ENCODE measurements at regions not wholly inside any gene's neighbourhood (a gene's known extent, or its start where the extent isn't known, plus 50 kb on each side); places are given as distances from the start of the nearest gene placed in this dataset.
"Not testable (repeated sequence)": the region's sequence is repeated elsewhere in the genome, so short reads cannot be mapped to it uniquely, and the experiment has no call there.

DNA sequence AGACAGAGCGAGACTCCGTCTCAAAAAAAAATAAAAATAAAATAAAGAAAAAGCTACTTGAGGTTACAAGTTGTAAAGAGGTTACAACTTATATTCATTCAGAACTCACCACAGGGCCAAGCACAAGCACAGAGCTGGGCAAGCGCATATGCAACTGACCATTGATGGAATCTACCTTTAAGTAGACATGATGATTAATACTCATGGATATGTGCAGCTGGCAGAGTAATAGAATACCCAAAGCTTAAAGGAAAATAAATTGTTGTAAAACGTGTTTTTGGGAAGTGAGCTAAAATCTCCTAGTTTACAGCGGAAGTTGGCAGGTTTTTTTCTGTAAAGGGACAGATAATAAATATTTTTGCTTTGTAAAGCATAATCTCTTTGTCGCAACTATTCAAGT lies 111.6 kb downstream of the TMEM168 start:
- DNase-seq = no peak

- DNase-seq = not testable (repeated sequence)
Observed at GRCh38 chr7:112689466-112690177, 100.6 kb downstream of the TMEM168 start.

DNA sequence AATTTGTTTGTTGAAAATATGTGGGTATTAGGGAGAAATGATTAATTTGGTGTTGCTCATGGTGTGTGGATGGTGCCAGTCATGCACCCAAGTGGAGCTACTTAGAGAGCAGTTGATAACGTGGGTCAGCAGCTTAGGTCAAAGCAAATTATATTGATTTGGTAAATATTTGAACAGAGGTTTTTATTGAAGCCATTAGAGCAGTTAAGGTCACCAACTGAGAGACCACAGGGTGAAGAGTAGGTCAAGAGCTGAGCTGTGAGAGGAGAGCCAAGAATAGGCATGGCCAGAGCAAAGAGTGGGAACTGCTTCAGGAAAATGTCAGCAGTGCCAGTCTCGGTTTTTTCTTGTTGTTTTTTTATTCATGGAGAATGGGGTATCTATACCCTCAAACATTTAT lies 97.9 kb downstream of the TMEM168 start:
- no peak for DNase-seq

DNA sequence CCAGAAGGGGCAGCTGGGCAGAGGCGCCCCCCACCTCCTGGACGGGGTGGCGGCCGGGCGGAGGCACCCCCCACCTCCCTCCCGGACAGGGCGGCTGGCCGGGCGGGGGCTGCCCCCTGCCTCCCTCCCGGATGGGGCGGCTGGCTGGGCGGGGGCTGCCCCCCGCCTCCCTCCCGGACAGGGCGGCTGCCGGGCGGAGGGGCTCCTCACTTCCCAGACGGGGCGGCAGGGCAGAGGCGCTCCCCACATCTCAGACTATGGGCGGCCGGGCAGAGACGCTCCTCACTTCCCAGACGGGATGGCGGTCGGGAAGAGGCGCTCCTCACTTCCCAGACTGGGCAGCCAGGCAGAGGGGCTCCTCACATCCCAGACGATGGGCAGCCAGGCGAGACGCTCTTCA lies 93.0 kb downstream of the TMEM168 start:
- not testable (repeated sequence) for DNase-seq

DNA sequence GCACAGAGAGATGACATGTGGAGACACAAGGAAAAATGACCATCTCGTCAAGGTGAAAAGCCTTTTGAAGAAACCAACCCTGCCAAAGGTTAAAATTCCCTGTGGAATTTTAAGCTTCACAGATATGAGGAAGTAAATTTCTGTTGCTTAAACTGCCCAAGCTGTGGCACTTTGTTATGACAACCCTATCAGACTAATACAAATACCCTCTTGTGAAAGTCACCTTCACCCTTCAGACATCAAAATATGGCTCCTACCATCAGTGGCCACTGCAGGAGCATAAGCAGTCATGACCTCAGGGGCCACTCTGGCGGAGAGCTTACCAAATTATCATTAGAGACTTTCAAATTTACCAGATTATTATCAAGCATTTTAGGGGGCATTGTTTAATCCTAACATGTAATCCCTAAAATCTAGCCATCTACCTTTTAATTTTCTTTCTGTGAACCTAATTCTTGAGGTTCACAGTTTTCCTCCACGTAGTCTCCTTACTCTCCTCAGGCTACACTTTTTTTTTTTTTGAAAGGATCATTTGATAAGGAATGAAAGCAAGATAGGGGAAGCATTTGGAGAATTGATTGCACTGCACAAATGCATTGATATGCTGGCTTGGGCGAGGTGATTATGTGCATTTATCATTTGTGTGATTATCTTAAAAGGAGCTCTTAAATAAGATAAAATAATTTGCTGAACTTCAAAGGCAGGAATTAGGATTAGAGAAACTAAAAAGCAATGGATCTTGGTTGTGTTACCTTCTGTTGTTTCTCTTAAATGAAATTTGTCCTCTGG lies 90.3 kb downstream of the TMEM168 start:
- DNase-seq = no peak

DNA sequence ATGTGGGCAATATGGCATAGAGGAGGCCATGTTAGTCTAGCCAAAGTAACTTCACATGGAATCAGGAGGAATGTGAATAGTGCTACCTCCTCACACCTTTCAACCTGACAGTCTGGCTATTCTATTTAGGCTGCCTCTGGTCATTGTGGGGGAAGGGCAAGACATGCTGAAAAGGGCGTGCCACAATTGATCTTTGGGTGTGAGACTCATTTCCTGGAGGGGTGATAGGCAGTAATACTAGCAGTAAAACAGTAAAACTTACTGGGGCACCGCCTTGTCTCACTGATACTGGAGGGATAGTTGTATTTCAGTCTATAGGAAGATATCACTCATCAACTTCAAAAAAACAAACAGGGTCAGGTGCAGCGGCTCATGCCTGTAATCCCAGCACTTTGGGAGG lies 88.7 kb downstream of the TMEM168 start:
- DNase-seq = no peak

DNA sequence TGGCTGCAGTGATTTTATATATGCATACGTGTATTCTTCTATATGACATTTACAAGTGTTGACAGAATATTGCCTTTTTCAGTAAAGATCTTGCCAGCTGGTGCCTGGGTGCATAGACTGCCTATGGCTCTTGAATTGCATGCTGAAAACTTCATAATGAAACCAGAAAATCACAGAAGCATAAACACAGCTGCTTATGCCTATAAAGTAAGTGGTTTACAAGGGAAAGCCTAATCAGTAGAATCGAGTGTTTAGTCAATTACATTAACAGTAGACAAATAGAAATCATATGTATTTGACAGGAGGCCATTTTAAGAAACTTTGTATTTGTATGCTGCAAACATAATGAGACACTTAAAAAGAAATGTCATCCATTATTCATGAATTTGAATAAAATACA lies 82.5 kb downstream of the TMEM168 start:
- DNase-seq = no peak

DNA sequence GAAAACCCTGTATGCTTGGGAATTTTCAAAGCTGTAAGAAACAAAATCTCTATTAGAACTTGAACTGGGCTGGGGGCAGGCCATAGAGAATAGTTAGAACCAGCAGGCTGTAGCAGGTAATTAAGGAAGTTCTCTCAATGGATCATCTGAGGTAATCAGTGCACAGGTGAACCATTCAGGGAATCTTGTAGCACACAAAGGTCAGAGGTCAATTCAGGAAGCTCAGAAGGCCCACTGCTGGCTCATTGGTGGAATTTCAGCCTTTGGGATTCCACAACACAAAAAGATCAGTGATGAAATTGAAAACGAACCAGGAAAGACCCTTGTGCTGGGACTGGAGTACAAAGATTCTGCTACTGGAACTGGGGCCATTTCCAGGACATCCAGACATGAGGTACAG lies 82.0 kb downstream of the TMEM168 start:
- no peak for DNase-seq

All from fibroblast of skin of back (primary cell).